OCI-LY1 (cell line): ENCODE measurements at regions not wholly inside any gene's neighbourhood (a gene's known extent, or its start where the extent isn't known, plus 50 kb on each side); places are given as distances from the start of the nearest gene placed in this dataset.

Source experiments
- H2AFZ ChIP-seq: fragments of 200-600 bp; sonication (generic), shearing (Covaris generic); 2 replicates; pipeline ENCODE4 v1.6.0; 2014; ENCODE audit warnings: antibody characterized with exemption, mild to moderate bottlenecking, low read length
- H3F3A ChIP-seq: fragments of 200-600 bp; sonication (generic), shearing (Covaris generic); 2 replicates; pipeline ENCODE4 v1.6.0; 2014; ENCODE audit warnings: mild to moderate bottlenecking, antibody characterized with exemption, low read length, moderate library complexity; ENCODE audit not compliant: insufficient read depth
- H3K27ac ChIP-seq: fragments of 200-600 bp; sonication (generic); 2 replicates; pipeline ENCODE4 v1.5.1; 2014; ENCODE audit warnings: low read length, mixed run types, mild to moderate bottlenecking, low read depth; ENCODE audit not compliant: poor library complexity, severe bottlenecking
- H3K27me3 ChIP-seq: fragments of 200-600 bp; sonication (generic); 2 replicates; pipeline ENCODE4 v1.6.0; 2014; ENCODE audit warnings: antibody characterized with exemption, mild to moderate bottlenecking, low read length, moderate library complexity; ENCODE audit not compliant: insufficient read depth
- H3K36me3 ChIP-seq: fragments of 200-600 bp; sonication (generic); 2 replicates; pipeline ENCODE4 v1.6.1; 2014; ENCODE audit warnings: mild to moderate bottlenecking, antibody characterized with exemption, low read length, moderate library complexity, mixed read lengths; ENCODE audit not compliant: insufficient read depth
- H3K4me1 ChIP-seq: fragments of 200-600 bp; sonication (generic); 2 replicates; pipeline ENCODE4 v1.5.1; 2014; ENCODE audit warnings: mild to moderate bottlenecking, low read length, moderate library complexity; ENCODE audit not compliant: insufficient read depth, severe bottlenecking
- H3K4me2 ChIP-seq: fragments of 200-600 bp; sonication (generic), shearing (Covaris generic); 2 replicates; pipeline ENCODE4 v1.6.1; 2014; ENCODE audit warnings: low read length
- H3K4me3 ChIP-seq: fragments of 200-600 bp; sonication (generic); 2 replicates; pipeline ENCODE4 v1.5.1; 2014; ENCODE audit warnings: low read length, low read depth, mild to moderate bottlenecking, mixed read lengths; ENCODE audit not compliant: poor library complexity, severe bottlenecking
- H3K79me2 ChIP-seq: fragments of 200-600 bp; shearing (Covaris generic); 2 replicates; pipeline ENCODE4 v1.6.1; 2016; ENCODE audit warnings: mixed run types, low read length, mixed read lengths; ENCODE audit not compliant: insufficient read depth
- H3K9ac ChIP-seq: fragments of 200-600 bp; sonication (generic), shearing (Covaris generic); 2 replicates; pipeline ENCODE4 v1.6.1; 2014; ENCODE audit warnings: mild to moderate bottlenecking, low read length, mixed read lengths
- H3K9me2 ChIP-seq: fragments of 200-600 bp; sonication (generic), shearing (Covaris generic); 2 replicates; pipeline ENCODE4 v1.6.1; 2014; ENCODE audit warnings: low read depth, mild to moderate bottlenecking, low read length, mixed read lengths
- H3K9me3 ChIP-seq: fragments of 200-600 bp; shearing (Covaris generic); 2 replicates; pipeline ENCODE4 v1.6.1; 2014; ENCODE audit warnings: low read length, mixed read lengths
- H4K20me1 ChIP-seq: fragments of 200-600 bp; sonication (generic), shearing (Covaris generic); 2 replicates; pipeline ENCODE4 v1.6.0; 2016; ENCODE audit warnings: mild to moderate bottlenecking, low read length; ENCODE audit not compliant: insufficient read depth
- EZH2 ChIP-seq: fragments of 200-600 bp; sonication (generic), shearing (Covaris generic); IDR thresholded peaks from 2 replicates; pipeline ENCODE4 v1.8.0; 2017; ENCODE audit warnings: borderline replicate concordance, mixed run types, mild to moderate bottlenecking, antibody characterized with exemption, low read length, moderate library complexity, mixed read lengths
- TF ChIP-seq, protein P1 (sequence below): fragments of 200-600 bp; sonication (generic), shearing (Covaris generic); IDR thresholded peaks from 2 replicates; pipeline ENCODE4 v1.5.1; 2017; ENCODE audit warnings: mild to moderate bottlenecking, antibody characterized with exemption, low read length, moderate library complexity, mixed read lengths

DNA sequence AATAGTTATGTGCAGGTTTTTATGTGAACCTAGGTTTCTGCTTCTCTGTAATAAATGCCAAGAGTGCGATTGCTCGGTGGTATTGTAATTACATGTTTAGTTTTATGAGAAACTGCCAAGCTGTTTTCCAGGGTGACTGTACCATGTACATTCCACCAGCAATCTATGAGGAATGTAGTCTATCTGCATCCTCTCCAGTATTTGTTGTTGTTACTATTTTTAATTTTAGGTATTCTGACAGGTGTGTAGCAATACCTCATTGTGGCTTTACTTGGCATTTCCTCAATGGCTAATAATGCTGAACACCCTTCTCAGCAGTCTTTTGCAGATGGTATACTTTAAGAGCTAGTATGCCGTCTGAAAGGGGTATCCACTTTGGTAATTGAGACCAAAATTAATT is 142.1 kb downstream of the BMP2 start:
- H3K9me2 ChIP-seq = no peaks in the 10 kb centered on the region
- no peak overlapping the region for H3K9ac ChIP-seq
- no peak for TF ChIP-seq EZH2
- TF ChIP-seq, protein P1, sequence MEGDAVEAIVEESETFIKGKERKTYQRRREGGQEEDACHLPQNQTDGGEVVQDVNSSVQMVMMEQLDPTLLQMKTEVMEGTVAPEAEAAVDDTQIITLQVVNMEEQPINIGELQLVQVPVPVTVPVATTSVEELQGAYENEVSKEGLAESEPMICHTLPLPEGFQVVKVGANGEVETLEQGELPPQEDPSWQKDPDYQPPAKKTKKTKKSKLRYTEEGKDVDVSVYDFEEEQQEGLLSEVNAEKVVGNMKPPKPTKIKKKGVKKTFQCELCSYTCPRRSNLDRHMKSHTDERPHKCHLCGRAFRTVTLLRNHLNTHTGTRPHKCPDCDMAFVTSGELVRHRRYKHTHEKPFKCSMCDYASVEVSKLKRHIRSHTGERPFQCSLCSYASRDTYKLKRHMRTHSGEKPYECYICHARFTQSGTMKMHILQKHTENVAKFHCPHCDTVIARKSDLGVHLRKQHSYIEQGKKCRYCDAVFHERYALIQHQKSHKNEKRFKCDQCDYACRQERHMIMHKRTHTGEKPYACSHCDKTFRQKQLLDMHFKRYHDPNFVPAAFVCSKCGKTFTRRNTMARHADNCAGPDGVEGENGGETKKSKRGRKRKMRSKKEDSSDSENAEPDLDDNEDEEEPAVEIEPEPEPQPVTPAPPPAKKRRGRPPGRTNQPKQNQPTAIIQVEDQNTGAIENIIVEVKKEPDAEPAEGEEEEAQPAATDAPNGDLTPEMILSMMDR = no peak
- no peaks in the 10 kb centered on the region for H3K4me1 ChIP-seq
- H4K20me1 ChIP-seq = no peaks in the 10 kb centered on the region
- H3K27me3 ChIP-seq = no peaks in the 10 kb centered on the region
- no peak overlapping the region for H3K4me2 ChIP-seq
- H3K27ac ChIP-seq = no peak overlapping the region
- H2AFZ ChIP-seq = no peak overlapping the region
- no peaks in the 10 kb centered on the region for H3K9me3 ChIP-seq
- no peak overlapping the region for H3K4me3 ChIP-seq
- H3K79me2 ChIP-seq = no peaks in the 10 kb centered on the region
- no peaks in the 10 kb centered on the region for H3K36me3 ChIP-seq
- H3F3A ChIP-seq = no peaks in the 10 kb centered on the region

DNA sequence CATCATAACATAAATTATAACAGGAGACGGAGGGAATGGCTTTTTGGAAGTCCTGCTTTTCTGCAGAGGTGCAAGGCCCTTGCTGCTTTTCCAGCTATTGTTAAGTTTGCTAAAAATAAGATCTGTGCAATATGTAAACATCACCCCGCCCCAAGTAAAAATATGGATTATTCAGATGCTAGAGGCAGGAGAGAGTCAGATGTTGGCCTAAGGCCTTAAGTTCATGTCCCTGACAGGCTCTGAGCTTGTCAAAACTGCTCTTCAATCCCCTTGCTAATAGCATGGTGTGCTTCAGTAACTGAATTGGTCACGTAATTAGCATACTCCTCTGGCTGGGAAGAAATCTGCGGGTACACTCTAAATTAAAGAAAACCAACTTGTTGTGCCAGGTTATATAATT is 147.5 kb downstream of the BMP2 start:
- no peak overlapping the region for H3K27ac ChIP-seq
- no peaks in the 10 kb centered on the region for H3K4me1 ChIP-seq
- no peaks in the 10 kb centered on the region for H3K27me3 ChIP-seq
- TF ChIP-seq, protein P1 = no peak
- no peak for TF ChIP-seq EZH2
- no peaks in the 10 kb centered on the region for H3K36me3 ChIP-seq
- no peak overlapping the region for H3K4me3 ChIP-seq
- no peaks in the 10 kb centered on the region for H3K79me2 ChIP-seq
- no peak overlapping the region for H3K4me2 ChIP-seq
- no peaks in the 10 kb centered on the region for H4K20me1 ChIP-seq
- no peaks in the 10 kb centered on the region for H3K9me3 ChIP-seq
- H3K9me2 ChIP-seq = no peaks in the 10 kb centered on the region
- H3F3A ChIP-seq = no peaks in the 10 kb centered on the region
- no peak overlapping the region for H3K9ac ChIP-seq
- no peak overlapping the region for H2AFZ ChIP-seq

DNA sequence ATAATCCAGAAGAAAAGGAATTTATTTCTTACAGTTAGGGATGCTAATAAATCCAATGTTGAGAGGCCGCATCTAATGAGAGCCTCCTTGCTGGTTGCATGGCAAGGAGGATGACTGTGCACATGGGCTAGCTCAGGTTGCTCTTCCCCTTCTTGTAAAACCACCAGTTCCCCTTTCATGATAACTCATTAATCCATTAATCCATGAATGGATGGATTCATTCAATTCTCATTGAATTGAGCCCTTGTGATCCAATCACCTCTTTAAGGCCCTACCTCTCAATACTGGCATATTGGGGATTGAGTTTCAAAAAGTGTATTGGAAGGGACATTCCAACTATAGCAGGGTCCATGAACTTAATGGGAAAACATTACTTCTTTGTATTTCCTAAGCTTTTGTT is 149.5 kb downstream of the BMP2 start:
- Histone ChIP-seq H4K20me1 (no peaks in the 10 kb centered on the region), H3K27ac (no peak overlapping the region), H3K9me3 (no peaks in the 10 kb centered on the region), H3K4me3 (no peak overlapping the region), H3K9ac (no peak overlapping the region), H3K36me3 (no peaks in the 10 kb centered on the region), H3K27me3 (no peaks in the 10 kb centered on the region), H3K4me1 (no peaks in the 10 kb centered on the region), H3K4me2 (no peak overlapping the region), H3F3A (no peaks in the 10 kb centered on the region), H3K9me2 (no peaks in the 10 kb centered on the region), H3K79me2 (no peaks in the 10 kb centered on the region), H2AFZ (no peak overlapping the region)
- TF ChIP-seq, protein P1 = no peak
- no peak for TF ChIP-seq EZH2
